Panc1 (cell line): ENCODE measurements at regions not wholly inside any gene's neighbourhood (a gene's known extent, or its start where the extent isn't known, plus 50 kb on each side); places are given as distances from the start of the nearest gene placed in this dataset.

Source experiments
- ATAC-seq: fragments of 200-7000 bp; cut with Tn5 transposase; 2 replicates; pipeline ENCODE4 v1.9.1; 2020; ENCODE audit warnings: mild to moderate bottlenecking, moderate library complexity
- BruUV-seq: library from RNA; stranded (reverse); fragments of 400-500 nt; replicated peaks from 2 replicates; lab custom pipeline; 2021; lab: Mats Ljungman, UMichigan
- CTCF ChIA-PET: fragments of 300-600 bp; sonication (Branson Sonifier 250); formaldehyde crosslinking; loops from one replicate; lab custom pipeline; 2022; ENCODE audit warnings: antibody characterized with exemption; lab: Charles Lee
- POLR2A ChIA-PET: fragments of 300-600 bp; sonication (Branson Sonifier 250); formaldehyde crosslinking; loops from one replicate; lab custom pipeline; 2022; ENCODE audit warnings: antibody characterized with exemption; lab: Charles Lee
- DNase-seq: peaks from one replicate; pipeline ENCODE4 v3.0.0-alpha.2; 2010; ENCODE audit warnings: low read depth, low spot score
- H3K27ac ChIP-seq: 2 replicates; pipeline ENCODE4 v1.5.1; 2011; ENCODE audit warnings: mild to moderate bottlenecking, low read length, inconsistent platforms
- H3K27me3 ChIP-seq: fragments of 200-500 bp; sonication (Bioruptor generic); 2 replicates; pipeline ENCODE4 v1.6.0; 2014; ENCODE audit warnings: low read length, inconsistent platforms; ENCODE audit not compliant: control insufficient read depth, insufficient read depth
- H3K36me3 ChIP-seq: fragments of 200-500 bp; sonication (Bioruptor generic); 2 replicates; pipeline ENCODE4 v1.5.1; 2014; ENCODE audit warnings: inconsistent platforms, mild to moderate bottlenecking, low read length, moderate library complexity; ENCODE audit not compliant: control insufficient read depth, insufficient read depth
- H3K4me1 ChIP-seq: 2 replicates; pipeline ENCODE4 v1.5.1; 2011; ENCODE audit warnings: inconsistent platforms, mild to moderate bottlenecking, low read length, moderate library complexity; ENCODE audit not compliant: control insufficient read depth, insufficient read depth
- H3K4me3 ChIP-seq, 2 experiments: 2 replicates each; pipeline ENCODE4 v1.5.1; 2011 to 2012; ENCODE audit warnings: low read depth in 2 of 2, low read length in 2 of 2, mild to moderate bottlenecking in 2 of 2, inconsistent platforms in 1 of 2, moderate library complexity in 1 of 2
- H3K9me3 ChIP-seq: fragments of 200-500 bp; sonication (Bioruptor generic); 2 replicates; pipeline ENCODE4 v1.5.1; 2014; ENCODE audit warnings: low read depth, mild to moderate bottlenecking, inconsistent platforms, low read length, moderate library complexity; ENCODE audit not compliant: control insufficient read depth, insufficient read depth
- SIN3A ChIP-seq: IDR thresholded peaks from 2 replicates; pipeline ENCODE4 v1.6.1; 2012; ENCODE audit warnings: low read depth, mild to moderate bottlenecking, low read length, moderate library complexity, borderline replicate concordance; ENCODE audit not compliant: insufficient read depth
- TCF7L2 ChIP-seq: IDR thresholded peaks from 2 replicates; pipeline ENCODE4 v1.6.1; 2011; ENCODE audit warnings: mild to moderate bottlenecking, low read depth, low read length, inconsistent platforms
- in situ Hi-C: cut with HindIII; loops from 2 replicates; pipeline ENCODE4 v1.10.0; 2016; ENCODE audit warnings: low sequenced_read_pairs, low pct_unique_long_range_greater_than_20kb
- intact Hi-C: fragments of 100-400 bp; cut with micrococcal nuclease; formaldehyde crosslinking; loops from one replicate; pipeline ENCODE4 v1.10.0; 2022; ENCODE audit not compliant: unreplicated experiment
- TF ChIP-seq, protein P1 (sequence below), 2 experiments: IDR thresholded peaks; 2 replicates each; pipeline ENCODE4 v1.6.1; 2011 to 2012; ENCODE audit warnings: low read depth in 2 of 2, control low read depth in 1 of 2, low read length in 1 of 2, mild to moderate bottlenecking in 1 of 2, moderate library complexity in 1 of 2; ENCODE audit not compliant: insufficient read depth in 1 of 2
- TF ChIP-seq, protein P2 (sequence below): fragments of 450-650 bp; IDR thresholded peaks from 2 replicates; pipeline ENCODE4 v1.5.1; 2017; ENCODE audit warnings: mild to moderate bottlenecking

DNA sequence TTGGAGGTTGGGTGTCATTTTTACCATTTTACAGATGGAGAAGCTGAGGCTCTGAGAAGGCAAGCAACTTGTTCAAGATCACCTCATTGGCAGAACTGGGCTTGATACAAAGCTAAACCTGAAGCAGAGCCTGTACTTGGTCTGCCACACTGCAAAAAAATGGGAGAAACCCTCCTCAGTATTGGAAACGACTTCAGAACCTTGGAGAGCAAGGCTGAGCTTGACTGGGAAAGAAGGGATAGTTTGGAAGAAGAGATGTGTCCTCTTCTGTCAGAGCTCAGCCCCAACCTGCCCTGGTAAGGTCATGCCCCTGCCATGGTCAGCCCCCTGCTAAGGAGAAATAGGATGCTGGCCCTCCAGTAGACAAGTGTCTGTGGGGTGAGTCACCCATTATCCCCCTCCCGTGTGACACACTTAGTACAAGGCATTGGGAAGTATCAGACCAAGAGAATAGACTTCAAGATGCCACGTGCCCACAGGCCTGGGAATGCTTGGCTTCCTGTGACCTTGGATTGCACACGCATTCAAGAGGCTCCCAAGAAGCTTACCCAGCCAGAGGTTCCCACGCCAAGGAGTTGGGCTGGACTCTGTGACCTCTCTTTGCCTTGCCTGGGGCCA, 56.2 kb upstream of the SMNDC1 start:
- Histone ChIP-seq H3K4me3 (no peak overlapping the region), H3K27me3 (no peaks in the 10 kb centered on the region), H3K36me3 (no peaks in the 10 kb centered on the region), H3K4me1 (peaks cover 16% of the 10 kb centered on the region), H3K27ac (no peak overlapping the region), H3K9me3 (no peaks in the 10 kb centered on the region)
- no peak for TF ChIP-seq TCF7L2
- TF ChIP-seq SIN3A, result no peak
- TF ChIP-seq, protein P1, sequence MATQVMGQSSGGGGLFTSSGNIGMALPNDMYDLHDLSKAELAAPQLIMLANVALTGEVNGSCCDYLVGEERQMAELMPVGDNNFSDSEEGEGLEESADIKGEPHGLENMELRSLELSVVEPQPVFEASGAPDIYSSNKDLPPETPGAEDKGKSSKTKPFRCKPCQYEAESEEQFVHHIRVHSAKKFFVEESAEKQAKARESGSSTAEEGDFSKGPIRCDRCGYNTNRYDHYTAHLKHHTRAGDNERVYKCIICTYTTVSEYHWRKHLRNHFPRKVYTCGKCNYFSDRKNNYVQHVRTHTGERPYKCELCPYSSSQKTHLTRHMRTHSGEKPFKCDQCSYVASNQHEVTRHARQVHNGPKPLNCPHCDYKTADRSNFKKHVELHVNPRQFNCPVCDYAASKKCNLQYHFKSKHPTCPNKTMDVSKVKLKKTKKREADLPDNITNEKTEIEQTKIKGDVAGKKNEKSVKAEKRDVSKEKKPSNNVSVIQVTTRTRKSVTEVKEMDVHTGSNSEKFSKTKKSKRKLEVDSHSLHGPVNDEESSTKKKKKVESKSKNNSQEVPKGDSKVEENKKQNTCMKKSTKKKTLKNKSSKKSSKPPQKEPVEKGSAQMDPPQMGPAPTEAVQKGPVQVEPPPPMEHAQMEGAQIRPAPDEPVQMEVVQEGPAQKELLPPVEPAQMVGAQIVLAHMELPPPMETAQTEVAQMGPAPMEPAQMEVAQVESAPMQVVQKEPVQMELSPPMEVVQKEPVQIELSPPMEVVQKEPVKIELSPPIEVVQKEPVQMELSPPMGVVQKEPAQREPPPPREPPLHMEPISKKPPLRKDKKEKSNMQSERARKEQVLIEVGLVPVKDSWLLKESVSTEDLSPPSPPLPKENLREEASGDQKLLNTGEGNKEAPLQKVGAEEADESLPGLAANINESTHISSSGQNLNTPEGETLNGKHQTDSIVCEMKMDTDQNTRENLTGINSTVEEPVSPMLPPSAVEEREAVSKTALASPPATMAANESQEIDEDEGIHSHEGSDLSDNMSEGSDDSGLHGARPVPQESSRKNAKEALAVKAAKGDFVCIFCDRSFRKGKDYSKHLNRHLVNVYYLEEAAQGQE (IDR thresholded peaks at IDR 0.05; ENCODE audit: insufficient read depth in 1 of 2, low read depth in 2 of 2, low read length in 1 of 2), result peak; percentile 84 to 88
- TF ChIP-seq, protein P2, sequence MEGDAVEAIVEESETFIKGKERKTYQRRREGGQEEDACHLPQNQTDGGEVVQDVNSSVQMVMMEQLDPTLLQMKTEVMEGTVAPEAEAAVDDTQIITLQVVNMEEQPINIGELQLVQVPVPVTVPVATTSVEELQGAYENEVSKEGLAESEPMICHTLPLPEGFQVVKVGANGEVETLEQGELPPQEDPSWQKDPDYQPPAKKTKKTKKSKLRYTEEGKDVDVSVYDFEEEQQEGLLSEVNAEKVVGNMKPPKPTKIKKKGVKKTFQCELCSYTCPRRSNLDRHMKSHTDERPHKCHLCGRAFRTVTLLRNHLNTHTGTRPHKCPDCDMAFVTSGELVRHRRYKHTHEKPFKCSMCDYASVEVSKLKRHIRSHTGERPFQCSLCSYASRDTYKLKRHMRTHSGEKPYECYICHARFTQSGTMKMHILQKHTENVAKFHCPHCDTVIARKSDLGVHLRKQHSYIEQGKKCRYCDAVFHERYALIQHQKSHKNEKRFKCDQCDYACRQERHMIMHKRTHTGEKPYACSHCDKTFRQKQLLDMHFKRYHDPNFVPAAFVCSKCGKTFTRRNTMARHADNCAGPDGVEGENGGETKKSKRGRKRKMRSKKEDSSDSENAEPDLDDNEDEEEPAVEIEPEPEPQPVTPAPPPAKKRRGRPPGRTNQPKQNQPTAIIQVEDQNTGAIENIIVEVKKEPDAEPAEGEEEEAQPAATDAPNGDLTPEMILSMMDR, result no peak
- no peak for ATAC-seq
- ChIA-PET CTCF (no interaction called here), POLR2A (interaction anchor here (0.6 kb wide), 1 partner anchor 30 kb away, joined by 3 read pairs; no protein-coding TSS in a partner anchor)
- no peak for DNase-seq
- in situ Hi-C loops (no loop called here), intact Hi-C loops (no loop called here)
- no TSS peak for BruUV-seq

DNA sequence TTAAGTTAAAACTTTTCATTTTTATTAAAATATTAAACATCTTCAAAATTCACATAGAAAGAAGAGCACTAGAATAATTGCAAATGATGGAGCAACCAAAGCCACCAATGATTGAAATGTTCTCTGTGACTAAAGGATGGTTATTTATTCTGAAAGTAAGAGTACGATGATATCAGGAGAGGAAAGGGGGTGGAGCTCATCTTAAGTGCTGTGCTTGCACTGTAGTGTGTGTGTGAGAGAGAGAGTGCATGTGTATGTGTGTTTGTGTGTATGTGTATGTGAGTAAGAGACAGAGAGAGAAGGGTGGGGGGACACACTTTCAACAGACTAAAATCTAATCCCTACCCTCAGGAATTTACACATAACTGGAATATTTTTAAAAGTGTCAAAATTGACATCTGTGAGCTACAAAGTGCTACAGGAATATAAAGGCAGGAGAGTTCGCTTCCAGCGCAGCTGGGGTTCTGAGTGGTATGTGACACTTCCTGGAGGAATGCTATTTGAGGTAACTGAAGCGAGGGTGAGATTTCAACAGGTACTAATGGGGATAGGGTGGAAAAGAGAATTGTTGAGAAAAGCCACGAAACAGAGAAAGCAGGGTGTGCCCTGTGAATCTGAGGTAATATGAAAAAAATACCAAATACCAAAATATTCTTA, 57.2 kb upstream of the SMNDC1 start:
- no peak for ATAC-seq
- DNase-seq, result no peak
- H3K27ac ChIP-seq, result no peak overlapping the region
- CTCF ChIA-PET, result no interaction called here
- no peaks in the 10 kb centered on the region for H3K9me3 ChIP-seq
- peaks cover 8% of the 10 kb centered on the region for H3K4me1 ChIP-seq
- POLR2A ChIA-PET, result interaction anchor here (0.6 kb wide), 1 partner anchor 212 kb away, joined by 6 read pairs; no protein-coding TSS in a partner anchor
- no peak overlapping the region for H3K4me3 ChIP-seq
- TF ChIP-seq SIN3A, result no peak
- TF ChIP-seq, protein P2, result no peak
- TF ChIP-seq, protein P1 (IDR thresholded peaks at IDR 0.05; ENCODE audit: insufficient read depth in 1 of 2, low read depth in 2 of 2, low read length in 1 of 2), result no peak
- TF ChIP-seq TCF7L2, result no peak
- in situ Hi-C loops, result no loop called here
- intact Hi-C loops, result no loop called here
- no peaks in the 10 kb centered on the region for H3K27me3 ChIP-seq
- H3K36me3 ChIP-seq, result no peaks in the 10 kb centered on the region
- no TSS peak for BruUV-seq
